ENCODE measurements at regions not wholly inside any gene's neighbourhood (a gene's known extent, or its start where the extent isn't known, plus 50 kb on each side); places are given as distances from the start of the nearest gene placed in this dataset.

GRCh38 chr6:133682506-133683307 lies 206.2 kb upstream of the TCF21 start:
- H4K20me1 ChIP-seq (ENCODE audit: control insufficient read depth, insufficient read depth, low read depth, low read length) = no peaks in the 10 kb centered on the region

GRCh38 chr6:133683308-133683580 lies 205.7 kb upstream of the TCF21 start:
- Histone ChIP-seq H3K4me3 (ENCODE audit: low read length) (no peak overlapping the region), H3K9me3 (ENCODE audit: control insufficient read depth, insufficient read depth, low read length) (no peaks in the 10 kb centered on the region), H3F3A (ENCODE audit: control insufficient read depth, insufficient read depth) (no peaks in the 10 kb centered on the region), H3K27ac (ENCODE audit: low read depth, low read length) (no peak overlapping the region), H3K9me2 (replicated peaks; ENCODE audit: control insufficient read depth, low read length) (no peaks in the 10 kb centered on the region), H3K4me2 (ENCODE audit: low read length) (no peak overlapping the region), H3K27me3 (ENCODE audit: control insufficient read depth, low read length) (no peaks in the 10 kb centered on the region), H3K36me3 (ENCODE audit: control insufficient read depth, low read length) (no peaks in the 10 kb centered on the region), H3K79me2 (ENCODE audit: control insufficient read depth, low read length) (no peaks in the 10 kb centered on the region), H3K4me1 (ENCODE audit: control insufficient read depth, low read length) (no peaks in the 10 kb centered on the region), H4K20me1 (ENCODE audit: control insufficient read depth, insufficient read depth, low read depth, low read length) (no peaks in the 10 kb centered on the region)
- no peak for TF ChIP-seq EZH2phosphoT487 (IDR thresholded peaks at IDR 0.05; ENCODE audit: borderline replicate concordance, low read length)
- TF ChIP-seq, protein P1, sequence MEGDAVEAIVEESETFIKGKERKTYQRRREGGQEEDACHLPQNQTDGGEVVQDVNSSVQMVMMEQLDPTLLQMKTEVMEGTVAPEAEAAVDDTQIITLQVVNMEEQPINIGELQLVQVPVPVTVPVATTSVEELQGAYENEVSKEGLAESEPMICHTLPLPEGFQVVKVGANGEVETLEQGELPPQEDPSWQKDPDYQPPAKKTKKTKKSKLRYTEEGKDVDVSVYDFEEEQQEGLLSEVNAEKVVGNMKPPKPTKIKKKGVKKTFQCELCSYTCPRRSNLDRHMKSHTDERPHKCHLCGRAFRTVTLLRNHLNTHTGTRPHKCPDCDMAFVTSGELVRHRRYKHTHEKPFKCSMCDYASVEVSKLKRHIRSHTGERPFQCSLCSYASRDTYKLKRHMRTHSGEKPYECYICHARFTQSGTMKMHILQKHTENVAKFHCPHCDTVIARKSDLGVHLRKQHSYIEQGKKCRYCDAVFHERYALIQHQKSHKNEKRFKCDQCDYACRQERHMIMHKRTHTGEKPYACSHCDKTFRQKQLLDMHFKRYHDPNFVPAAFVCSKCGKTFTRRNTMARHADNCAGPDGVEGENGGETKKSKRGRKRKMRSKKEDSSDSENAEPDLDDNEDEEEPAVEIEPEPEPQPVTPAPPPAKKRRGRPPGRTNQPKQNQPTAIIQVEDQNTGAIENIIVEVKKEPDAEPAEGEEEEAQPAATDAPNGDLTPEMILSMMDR (IDR thresholded peaks at IDR 0.05; ENCODE audit: low read depth, low read length, poor library complexity, severe bottlenecking) = no peak

More at GRCh38 chr6:133682506-133683307, 206.2 kb upstream of the TCF21 start:
- Histone ChIP-seq H3K4me2 (ENCODE audit: low read length) (no peak overlapping the region), H3K79me2 (ENCODE audit: control insufficient read depth, low read length) (no peaks in the 10 kb centered on the region), H3K27ac (ENCODE audit: low read depth, low read length) (no peak overlapping the region), H3K36me3 (ENCODE audit: control insufficient read depth, low read length) (no peaks in the 10 kb centered on the region), H3K27me3 (ENCODE audit: control insufficient read depth, low read length) (no peaks in the 10 kb centered on the region), H3K4me3 (ENCODE audit: low read length) (no peak overlapping the region), H3F3A (ENCODE audit: control insufficient read depth, insufficient read depth) (no peaks in the 10 kb centered on the region), H3K4me1 (ENCODE audit: control insufficient read depth, low read length) (no peaks in the 10 kb centered on the region), H3K9me3 (ENCODE audit: control insufficient read depth, insufficient read depth, low read length) (no peaks in the 10 kb centered on the region), H3K9me2 (replicated peaks; ENCODE audit: control insufficient read depth, low read length) (no peaks in the 10 kb centered on the region)
- no peak for TF ChIP-seq EZH2phosphoT487 (IDR thresholded peaks at IDR 0.05; ENCODE audit: borderline replicate concordance, low read length)
- TF ChIP-seq, protein P1 (IDR thresholded peaks at IDR 0.05; ENCODE audit: low read depth, low read length, poor library complexity, severe bottlenecking) = no peak

GRCh38 chr6:133683606-133684005 lies 205.3 kb upstream of the TCF21 start:
- H3K4me3 ChIP-seq (ENCODE audit: low read length) = no peak overlapping the region
- no peaks in the 10 kb centered on the region for H3K27me3 ChIP-seq (ENCODE audit: control insufficient read depth, low read length)
- no peaks in the 10 kb centered on the region for H3K9me2 ChIP-seq (replicated peaks; ENCODE audit: control insufficient read depth, low read length)
- no peaks in the 10 kb centered on the region for H3F3A ChIP-seq (ENCODE audit: control insufficient read depth, insufficient read depth)
- no peaks in the 10 kb centered on the region for H3K36me3 ChIP-seq (ENCODE audit: control insufficient read depth, low read length)
- no peak overlapping the region for H3K27ac ChIP-seq (ENCODE audit: low read depth, low read length)
- H3K4me1 ChIP-seq (ENCODE audit: control insufficient read depth, low read length) = no peaks in the 10 kb centered on the region
- no peaks in the 10 kb centered on the region for H3K79me2 ChIP-seq (ENCODE audit: control insufficient read depth, low read length)
- no peaks in the 10 kb centered on the region for H4K20me1 ChIP-seq (ENCODE audit: control insufficient read depth, insufficient read depth, low read depth, low read length)
- H3K4me2 ChIP-seq (ENCODE audit: low read length) = no peak overlapping the region
- no peaks in the 10 kb centered on the region for H3K9me3 ChIP-seq (ENCODE audit: control insufficient read depth, insufficient read depth, low read length)
- TF ChIP-seq, protein P1 (IDR thresholded peaks at IDR 0.05; ENCODE audit: low read depth, low read length, poor library complexity, severe bottlenecking) = no peak
- no peak for TF ChIP-seq EZH2phosphoT487 (IDR thresholded peaks at IDR 0.05; ENCODE audit: borderline replicate concordance, low read length)
